ENCODE measurements at regions not wholly inside any gene's neighbourhood (a gene's known extent, or its start where the extent isn't known, plus 50 kb on each side); places are given as distances from the start of the nearest gene placed in this dataset.
A peak's percentile ranks its signal among the peaks of the same experiment; 100 is the strongest.

DNA sequence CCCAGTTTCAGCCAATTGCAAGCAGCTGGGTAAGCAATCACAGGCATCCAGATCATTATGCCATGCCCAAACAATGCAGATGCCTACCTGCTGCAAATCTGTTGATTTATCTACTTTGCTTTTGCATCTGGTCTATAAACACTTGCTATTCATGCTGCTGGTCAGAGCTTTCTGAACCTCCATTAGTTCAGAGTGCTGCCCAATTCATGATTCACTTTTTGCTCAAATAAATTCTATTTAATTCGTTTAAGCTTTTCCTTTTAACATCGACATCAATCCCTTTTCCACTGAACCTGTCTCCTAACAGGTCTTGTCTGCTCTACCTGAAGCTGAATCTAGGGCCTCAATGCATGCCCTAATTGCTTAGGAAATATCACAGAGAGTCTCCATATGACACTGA is 99.4 kb upstream of the C1orf87 start:
- Histone ChIP-seq H3K4me3 (ENCODE audit: low read depth, low read length) (no peak overlapping the region), H3K27ac (ENCODE audit: low read depth, low read length) (no peak overlapping the region), H3K36me3 (ENCODE audit: control insufficient read depth, insufficient read depth, low read length) (no peaks in the 10 kb centered on the region), H3K27me3 (ENCODE audit: control insufficient read depth, insufficient read depth, low read length) (no peaks in the 10 kb centered on the region), H3K4me1 (ENCODE audit: control insufficient read depth, insufficient read depth, low read length) (no peaks in the 10 kb centered on the region), H3K9me3 (ENCODE audit: control insufficient read depth, insufficient read depth, low read length) (peaks cover 1% of the 10 kb centered on the region)
- no peak for DNase-seq (ENCODE audit: low read depth in 4 of 6, low spot score in 6 of 6)
- 93% methylated on average over 2 of the region's 2 CpGs for WGBS (ENCODE audit: insufficient coverage)

DNA sequence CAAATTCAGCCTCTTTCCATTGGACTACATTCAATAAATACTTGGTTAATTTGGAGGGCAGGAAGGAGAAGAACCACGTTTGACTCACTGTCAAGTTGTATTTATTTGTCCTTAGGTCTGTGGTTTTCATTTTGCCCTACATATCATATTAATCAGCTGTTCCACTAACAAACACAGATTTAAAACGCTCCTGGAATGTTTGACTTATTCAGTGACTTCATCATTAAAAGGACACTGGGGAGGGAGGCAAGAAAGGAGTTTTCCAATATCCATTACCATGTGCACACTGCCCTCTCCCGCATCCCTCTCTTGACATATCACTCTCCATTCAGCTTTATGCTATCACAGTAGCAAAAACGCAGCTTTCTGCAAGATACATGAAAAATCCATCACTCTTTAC is 98.2 kb upstream of the C1orf87 start:
- Histone ChIP-seq H3K27ac (ENCODE audit: low read depth, low read length) (no peak overlapping the region), H3K36me3 (ENCODE audit: control insufficient read depth, insufficient read depth, low read length) (no peaks in the 10 kb centered on the region), H3K4me1 (ENCODE audit: control insufficient read depth, insufficient read depth, low read length) (no peaks in the 10 kb centered on the region), H3K4me3 (ENCODE audit: low read depth, low read length) (no peak overlapping the region), H3K9me3 (ENCODE audit: control insufficient read depth, insufficient read depth, low read length) (peaks cover 1% of the 10 kb centered on the region), H3K27me3 (ENCODE audit: control insufficient read depth, insufficient read depth, low read length) (no peaks in the 10 kb centered on the region)
- WGBS (ENCODE audit: insufficient coverage): no CpG with 5 or more reads among the region's 4 CpGs
- DNase-seq (ENCODE audit: low read depth in 4 of 6, low spot score in 6 of 6): peak in 1 of 6 donors; percentile 51

DNA sequence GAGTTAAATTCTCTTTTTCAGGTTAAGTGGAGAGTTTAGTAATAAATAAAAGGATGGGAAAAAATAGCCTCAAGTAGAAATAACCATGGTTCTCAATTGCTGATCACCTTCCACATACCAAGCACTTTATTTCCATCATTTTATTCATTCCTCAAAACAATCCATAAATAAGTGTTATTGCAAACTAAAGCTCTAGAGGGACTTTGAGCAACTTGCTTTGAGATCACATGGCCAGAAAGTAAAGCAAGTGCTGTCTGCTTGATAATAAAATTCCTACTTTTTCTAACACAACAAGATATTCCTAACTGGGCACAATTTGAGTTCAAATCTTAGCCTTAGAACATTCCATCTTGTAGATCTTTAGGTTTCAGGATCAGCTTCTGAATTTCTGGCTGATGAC is 97.1 kb upstream of the C1orf87 start:
- H3K36me3 ChIP-seq (ENCODE audit: control insufficient read depth, insufficient read depth, low read length): no peaks in the 10 kb centered on the region
- H3K27ac ChIP-seq (ENCODE audit: low read depth, low read length): no peak overlapping the region
- H3K27me3 ChIP-seq (ENCODE audit: control insufficient read depth, insufficient read depth, low read length): no peaks in the 10 kb centered on the region
- no peaks in the 10 kb centered on the region for H3K4me1 ChIP-seq (ENCODE audit: control insufficient read depth, insufficient read depth, low read length)
- no peak for DNase-seq (ENCODE audit: low read depth in 4 of 6, low spot score in 6 of 6)
- peaks cover 1% of the 10 kb centered on the region for H3K9me3 ChIP-seq (ENCODE audit: control insufficient read depth, insufficient read depth, low read length)
- no peak overlapping the region for H3K4me3 ChIP-seq (ENCODE audit: low read depth, low read length)

DNA sequence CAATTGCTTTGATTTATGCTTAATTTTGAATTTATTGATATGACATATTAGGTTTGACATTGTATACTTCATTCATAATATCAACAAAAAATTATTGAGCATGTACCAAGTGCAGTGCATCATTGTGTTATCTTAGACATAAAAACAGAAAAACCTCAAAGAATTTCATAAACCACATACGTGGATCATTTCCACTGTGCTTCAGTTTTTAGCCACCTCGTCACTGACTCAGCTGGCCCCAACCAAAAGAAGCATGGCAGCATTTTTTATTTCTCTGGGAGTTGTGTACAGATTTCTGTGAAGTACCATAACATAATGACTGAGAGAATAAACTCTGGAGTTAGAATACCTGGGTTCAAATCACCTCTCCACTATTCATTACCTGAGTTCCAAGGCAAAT is 95.6 kb upstream of the C1orf87 start:
- Histone ChIP-seq H3K4me3 (ENCODE audit: low read depth, low read length) (no peak overlapping the region), H3K27me3 (ENCODE audit: control insufficient read depth, insufficient read depth, low read length) (no peaks in the 10 kb centered on the region), H3K4me1 (ENCODE audit: control insufficient read depth, insufficient read depth, low read length) (no peaks in the 10 kb centered on the region), H3K27ac (ENCODE audit: low read depth, low read length) (no peak overlapping the region), H3K9me3 (ENCODE audit: control insufficient read depth, insufficient read depth, low read length) (peaks cover 1% of the 10 kb centered on the region), H3K36me3 (ENCODE audit: control insufficient read depth, insufficient read depth, low read length) (no peaks in the 10 kb centered on the region)
- DNase-seq (ENCODE audit: low read depth in 4 of 6, low spot score in 6 of 6): no peak
- no CpG with 5 or more reads among the region's 2 CpGs for WGBS (ENCODE audit: insufficient coverage)

DNA sequence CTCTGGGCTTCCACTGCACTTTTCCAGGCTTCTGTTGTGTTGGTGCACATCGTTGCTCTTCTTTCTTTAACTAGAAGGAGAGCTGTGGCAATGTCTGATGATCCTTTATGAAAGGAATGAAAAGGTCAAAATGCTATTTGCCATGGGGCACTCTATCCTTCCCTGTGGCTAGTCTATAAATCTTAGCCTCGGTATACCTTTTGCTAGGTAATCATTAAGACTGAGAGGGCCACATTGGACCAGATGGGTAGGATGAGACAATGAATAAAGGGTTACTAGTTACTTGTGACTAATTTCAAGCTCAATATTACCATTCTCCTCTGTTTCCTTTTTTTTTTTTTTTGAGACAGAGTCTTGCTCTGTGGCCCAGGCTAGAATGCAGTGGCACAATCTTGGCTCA is 89.4 kb upstream of the C1orf87 start:
- no peaks in the 10 kb centered on the region for H3K36me3 ChIP-seq (ENCODE audit: control insufficient read depth, insufficient read depth, low read length)
- H3K9me3 ChIP-seq (ENCODE audit: control insufficient read depth, insufficient read depth, low read length): no peaks in the 10 kb centered on the region
- no peaks in the 10 kb centered on the region for H3K4me1 ChIP-seq (ENCODE audit: control insufficient read depth, insufficient read depth, low read length)
- H3K4me3 ChIP-seq (ENCODE audit: low read depth, low read length): no peak overlapping the region
- no peak overlapping the region for H3K27ac ChIP-seq (ENCODE audit: low read depth, low read length)
- H3K27me3 ChIP-seq (ENCODE audit: control insufficient read depth, insufficient read depth, low read length): no peaks in the 10 kb centered on the region
- 83% methylated on average over 1 of the region's 2 CpGs for WGBS (ENCODE audit: insufficient coverage)
- no peak for DNase-seq (ENCODE audit: low read depth in 4 of 6, low spot score in 6 of 6)

DNA sequence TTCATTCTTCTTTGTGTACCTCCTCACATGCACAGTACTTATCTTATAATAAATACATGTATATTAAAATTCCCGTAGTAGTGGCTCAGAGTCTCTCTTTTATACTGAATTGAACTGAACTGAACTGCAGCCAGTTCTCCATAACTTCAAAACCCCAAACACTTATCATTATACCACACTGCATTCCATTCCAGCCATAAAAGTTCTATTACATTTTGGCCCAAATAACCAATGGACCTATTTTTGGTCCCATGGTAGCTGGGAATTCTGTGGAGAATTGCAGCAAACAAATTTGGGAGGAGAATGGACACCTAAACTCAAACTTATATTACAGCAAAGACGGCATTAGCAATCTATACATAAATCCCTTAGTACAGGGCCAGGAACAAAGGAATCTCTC is 86.6 kb upstream of the C1orf87 start:
- no peak for DNase-seq (ENCODE audit: low read depth in 4 of 6, low spot score in 6 of 6)
- no peaks in the 10 kb centered on the region for H3K4me1 ChIP-seq (ENCODE audit: control insufficient read depth, insufficient read depth, low read length)
- H3K9me3 ChIP-seq (ENCODE audit: control insufficient read depth, insufficient read depth, low read length): no peaks in the 10 kb centered on the region
- no CpG with 5 or more reads among the region's 2 CpGs for WGBS (ENCODE audit: insufficient coverage)
- no peak overlapping the region for H3K4me3 ChIP-seq (ENCODE audit: low read depth, low read length)
- H3K27me3 ChIP-seq (ENCODE audit: control insufficient read depth, insufficient read depth, low read length): no peaks in the 10 kb centered on the region
- no peaks in the 10 kb centered on the region for H3K36me3 ChIP-seq (ENCODE audit: control insufficient read depth, insufficient read depth, low read length)
- H3K27ac ChIP-seq (ENCODE audit: low read depth, low read length): no peak overlapping the region

DNA sequence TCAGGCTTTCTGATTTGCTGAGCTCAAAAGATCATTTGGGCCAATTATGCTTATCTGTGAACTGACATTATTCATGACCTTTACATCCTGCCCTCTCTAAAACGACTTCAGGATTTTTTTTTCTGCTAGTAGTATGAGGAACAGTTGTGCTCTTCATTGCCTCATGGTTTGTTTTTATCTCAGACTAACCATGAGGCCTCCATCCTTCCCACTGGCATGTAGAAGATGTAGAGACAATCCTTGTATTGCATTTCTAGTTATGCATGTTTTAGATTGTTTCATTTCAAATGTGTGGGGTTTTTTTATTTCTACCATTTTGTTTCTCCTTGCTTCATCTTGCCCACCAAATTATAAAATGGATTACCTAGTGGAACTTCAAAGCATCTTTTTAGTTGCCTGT is 82.8 kb upstream of the C1orf87 start:
- Histone ChIP-seq H3K27me3 (ENCODE audit: control insufficient read depth, insufficient read depth, low read length) (no peaks in the 10 kb centered on the region), H3K4me1 (ENCODE audit: control insufficient read depth, insufficient read depth, low read length) (no peaks in the 10 kb centered on the region), H3K27ac (ENCODE audit: low read depth, low read length) (no peak overlapping the region), H3K36me3 (ENCODE audit: control insufficient read depth, insufficient read depth, low read length) (no peaks in the 10 kb centered on the region), H3K9me3 (ENCODE audit: control insufficient read depth, insufficient read depth, low read length) (no peaks in the 10 kb centered on the region), H3K4me3 (ENCODE audit: low read depth, low read length) (no peak overlapping the region)
- DNase-seq (ENCODE audit: low read depth in 4 of 6, low spot score in 6 of 6): no peak
- no CpG with 5 or more reads among the region's 1 CpG for WGBS (ENCODE audit: insufficient coverage)

DNA sequence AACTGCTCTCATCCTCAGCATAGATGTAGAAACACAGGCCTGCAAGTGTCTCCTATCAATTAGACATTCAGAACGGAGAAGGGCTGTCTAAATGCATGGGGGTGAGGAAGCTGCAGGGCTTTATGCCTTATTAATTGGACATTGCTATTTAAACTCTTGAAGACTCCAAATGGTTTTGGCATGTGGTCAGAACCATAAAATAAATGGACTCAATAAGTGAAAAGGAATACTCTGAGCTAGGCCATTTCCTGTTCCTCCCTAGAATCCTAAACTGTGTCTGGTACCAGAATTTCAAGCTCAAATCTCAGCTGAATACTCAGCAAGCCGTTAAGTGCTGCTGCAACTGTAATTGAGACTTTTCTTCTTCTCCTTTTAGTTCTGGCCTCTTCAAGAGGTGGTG is 80.4 kb upstream of the C1orf87 start:
- DNase-seq (ENCODE audit: low read depth in 4 of 6, low spot score in 6 of 6): peak in 2 of 6 donors; percentile 28 to 76
- Histone ChIP-seq H3K4me3 (ENCODE audit: low read depth, low read length) (no peak overlapping the region), H3K4me1 (ENCODE audit: control insufficient read depth, insufficient read depth, low read length) (peaks cover 4% of the 10 kb centered on the region), H3K27ac (ENCODE audit: low read depth, low read length) (no peak overlapping the region), H3K9me3 (ENCODE audit: control insufficient read depth, insufficient read depth, low read length) (no peaks in the 10 kb centered on the region), H3K36me3 (ENCODE audit: control insufficient read depth, insufficient read depth, low read length) (no peaks in the 10 kb centered on the region), H3K27me3 (ENCODE audit: control insufficient read depth, insufficient read depth, low read length) (no peaks in the 10 kb centered on the region)
- 71% methylated on average over 1 of the region's 2 CpGs for WGBS (ENCODE audit: insufficient coverage)

DNA sequence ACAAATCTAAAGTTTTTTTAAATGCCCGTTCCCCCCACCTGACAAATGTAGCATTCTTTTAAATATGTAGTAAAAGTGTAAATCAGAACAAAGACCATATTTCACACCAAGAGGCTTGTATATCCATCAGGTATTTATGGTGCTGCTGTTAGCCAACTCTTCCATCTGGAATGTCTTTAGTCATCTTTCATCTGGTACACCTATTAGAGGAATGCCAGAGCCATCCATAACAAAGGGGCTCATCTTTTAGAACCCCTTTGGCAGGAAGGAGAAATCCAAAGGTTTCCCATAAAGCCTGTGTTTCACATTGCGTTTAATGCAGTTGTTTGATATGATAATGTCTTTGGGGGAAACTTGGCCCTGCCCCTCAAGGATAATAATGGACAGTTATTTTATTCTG is 79.3 kb upstream of the C1orf87 start:
- Histone ChIP-seq H3K36me3 (ENCODE audit: control insufficient read depth, insufficient read depth, low read length) (no peaks in the 10 kb centered on the region), H3K9me3 (ENCODE audit: control insufficient read depth, insufficient read depth, low read length) (no peaks in the 10 kb centered on the region), H3K27me3 (ENCODE audit: control insufficient read depth, insufficient read depth, low read length) (no peaks in the 10 kb centered on the region), H3K4me3 (ENCODE audit: low read depth, low read length) (no peak overlapping the region), H3K4me1 (ENCODE audit: control insufficient read depth, insufficient read depth, low read length) (peaks cover 4% of the 10 kb centered on the region), H3K27ac (ENCODE audit: low read depth, low read length) (no peak overlapping the region)
- DNase-seq (ENCODE audit: low read depth in 4 of 6, low spot score in 6 of 6): no peak
- WGBS (ENCODE audit: insufficient coverage): no CpG with 5 or more reads among the region's 2 CpGs

DNA sequence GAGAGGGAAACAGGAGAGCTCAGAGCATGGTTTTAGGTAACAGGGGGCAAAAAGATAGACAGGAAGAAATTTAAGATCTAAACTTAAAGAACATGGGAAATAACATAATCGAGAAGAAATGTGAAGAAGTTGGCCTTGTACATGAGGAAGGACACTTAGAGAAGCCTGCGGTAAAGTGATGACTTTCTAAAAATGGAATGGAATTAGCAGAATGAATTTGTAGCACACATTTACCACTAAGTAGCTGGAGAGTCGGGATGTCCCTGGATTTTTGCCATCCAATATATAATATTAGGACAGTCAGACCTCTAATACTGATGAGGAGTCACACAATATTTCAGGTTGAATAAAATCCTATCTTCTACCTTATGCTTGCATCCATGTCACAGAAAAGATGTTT is 77.7 kb upstream of the C1orf87 start:
- H3K27me3 ChIP-seq (ENCODE audit: control insufficient read depth, insufficient read depth, low read length): no peaks in the 10 kb centered on the region
- no peaks in the 10 kb centered on the region for H3K36me3 ChIP-seq (ENCODE audit: control insufficient read depth, insufficient read depth, low read length)
- WGBS (ENCODE audit: insufficient coverage): 100% methylated on average over 1 of the region's 3 CpGs
- no peak for DNase-seq (ENCODE audit: low read depth in 4 of 6, low spot score in 6 of 6)
- H3K4me1 ChIP-seq (ENCODE audit: control insufficient read depth, insufficient read depth, low read length): peaks cover 4% of the 10 kb centered on the region
- no peaks in the 10 kb centered on the region for H3K9me3 ChIP-seq (ENCODE audit: control insufficient read depth, insufficient read depth, low read length)
- H3K4me3 ChIP-seq (ENCODE audit: low read depth, low read length): no peak overlapping the region
- H3K27ac ChIP-seq (ENCODE audit: low read depth, low read length): no peak overlapping the region

All from spinal cord (tissue), 9 donors.